H1 (cell line): ENCODE measurements at regions not wholly inside any gene's neighbourhood (a gene's known extent, or its start where the extent isn't known, plus 50 kb on each side); places are given as distances from the start of the nearest gene placed in this dataset.
"Not testable (repeated sequence)": the region's sequence is repeated elsewhere in the genome, so short reads cannot be mapped to it uniquely, and the experiment has no call there.

ENCODE experiments used
- CTCF ChIA-PET: fragments of 300-600 bp; sonication (Branson Sonifier 250); formaldehyde crosslinking; loops from one replicate; lab custom pipeline; 2021; ENCODE audit not compliant: partially characterized antibody; lab: Charles Lee
- POLR2A ChIA-PET: fragments of 300-600 bp; sonication (Branson Sonifier 250); formaldehyde crosslinking; loops from one replicate; lab custom pipeline; 2021; ENCODE audit warnings: inconsistent platforms; ENCODE audit not compliant: partially characterized antibody; lab: Charles Lee
- DNase-seq, 2 experiments: peaks; one replicate each; pipeline versions ENCODE4 v3.0.0 to v3.0.0-alpha.2; 2010 to 2022; ENCODE audit warnings: low spot score in 2 of 2, low read depth in 1 of 2, mixed read lengths in 1 of 2
- FAIRE-seq: peaks from 2 replicates; lab custom pipeline; 2011; peaks lifted over from hg19 to GRCh38; lab: Jason Lieb, UNC
- H2AFZ ChIP-seq: 2 replicates; pipeline ENCODE4 v1.8.1; 2012; ENCODE audit warnings: low read length, inconsistent platforms
- H2AK5ac ChIP-seq: 2 replicates; pipeline ENCODE4 v1.6.1; 2013; ENCODE audit warnings: low read depth, low read length
- H2BK120ac ChIP-seq: replicated peaks from 2 replicates; pipeline ENCODE3; 2013; ENCODE audit warnings: low read depth, low read length, inconsistent platforms
- H2BK12ac ChIP-seq: 2 replicates; pipeline ENCODE4 v1.6.1; 2013; ENCODE audit warnings: low read depth, low read length
- H2BK15ac ChIP-seq: 2 replicates; pipeline ENCODE4 v1.6.1; 2013; ENCODE audit warnings: low read length
- H2BK20ac ChIP-seq: 2 replicates; pipeline ENCODE4 v1.6.1; 2013; ENCODE audit warnings: low read length
- H2BK5ac ChIP-seq: 2 replicates; pipeline ENCODE4 v1.6.1; 2013; ENCODE audit warnings: low read depth, low read length
- H3K14ac ChIP-seq: 2 replicates; pipeline ENCODE4 v1.6.1; 2013; ENCODE audit warnings: inconsistent platforms; ENCODE audit not compliant: insufficient read length
- H3K18ac ChIP-seq: 2 replicates; pipeline ENCODE4 v1.6.1; 2013; ENCODE audit warnings: low read length; ENCODE audit errors: extremely low read depth
- H3K23ac ChIP-seq: 2 replicates; pipeline ENCODE4 v1.6.1; 2013; ENCODE audit warnings: inconsistent platforms; ENCODE audit not compliant: insufficient read length
- H3K23me2 ChIP-seq: 2 replicates; pipeline ENCODE4 v1.6.1; 2013; ENCODE audit warnings: low read depth, low read length
- H3K27ac ChIP-seq: 2 replicates; pipeline ENCODE4 v1.6.1; 2011; ENCODE audit warnings: low read depth, low read length, inconsistent platforms
- H3K27me3 ChIP-seq, 4 experiments: replicated peaks in 1 of 4; 1 replicate in 1 of 4; 2 replicates in 3 of 4; pipeline versions ENCODE4 v1.6.1 to v1.8.1; 2011 to 2013; ENCODE audit warnings: low read length in 3 of 4, mild to moderate bottlenecking in 3 of 4, inconsistent platforms in 2 of 4, mixed read lengths in 2 of 4, moderate library complexity in 1 of 4; ENCODE audit not compliant: control insufficient read depth in 3 of 4, insufficient read depth in 3 of 4; ENCODE audit errors: extremely low read depth in 1 of 4
- H3K36me3 ChIP-seq, 4 experiments: 2 replicates each; pipeline versions ENCODE4 v1.6.1 to v1.8.1; 2011 to 2013; ENCODE audit warnings: mild to moderate bottlenecking in 4 of 4, low read length in 3 of 4, moderate library complexity in 2 of 4, control low read depth in 1 of 4, inconsistent platforms in 1 of 4; ENCODE audit not compliant: insufficient read depth in 4 of 4, control insufficient read depth in 2 of 4
- H3K4ac ChIP-seq: replicated peaks from 2 replicates; pipeline ENCODE3; 2013; ENCODE audit warnings: low read length, low read depth, mixed read lengths, inconsistent platforms; ENCODE audit not compliant: insufficient read length
- H3K4me1 ChIP-seq, 4 experiments: replicated peaks in 1 of 4; 1 replicate in 1 of 4; 2 replicates in 3 of 4; pipeline versions ENCODE4 v1.6.1 to v1.8.1; 2011 to 2013; ENCODE audit warnings: low read length in 3 of 4, inconsistent platforms in 2 of 4, mixed read lengths in 1 of 4; ENCODE audit not compliant: insufficient read depth in 4 of 4, control insufficient read depth in 3 of 4
- H3K4me2 ChIP-seq, 2 experiments: 2 replicates each; pipeline versions ENCODE4 v1.6.1 to v1.8.1; 2011 to 2013; ENCODE audit warnings: low read depth in 2 of 2, low read length in 2 of 2, control low read depth in 1 of 2, inconsistent platforms in 1 of 2, mild to moderate bottlenecking in 1 of 2; ENCODE audit not compliant: insufficient read depth in 1 of 2
- H3K4me3 ChIP-seq, 4 experiments: fragments of 200-600, 300-600 bp in 1 of 4; sonication (generic), shearing (Covaris generic), sonication (Bioruptor Twin) in 1 of 4; 2 replicates each; pipeline versions ENCODE4 v1.5.1 to v1.8.1; 2011 to 2016; ENCODE audit warnings: low read length in 4 of 4, low read depth in 3 of 4, control low read depth in 2 of 4, inconsistent platforms in 2 of 4, mild to moderate bottlenecking in 2 of 4, mixed read lengths in 1 of 4, moderate library complexity in 1 of 4; ENCODE audit not compliant: insufficient read depth in 2 of 4; ENCODE audit errors: extremely low read depth in 1 of 4
- H3K56ac ChIP-seq: replicated peaks from 2 replicates; pipeline ENCODE3; 2013; ENCODE audit warnings: low read depth, mild to moderate bottlenecking, mixed read lengths, low read length, inconsistent platforms; ENCODE audit not compliant: insufficient read length
- H3K79me1 ChIP-seq: 2 replicates; pipeline ENCODE4 v1.6.1; 2013; ENCODE audit warnings: low read depth, low read length, control low read depth
- H3K79me2 ChIP-seq, 2 experiments: 2 replicates each; pipeline versions ENCODE4 v1.6.1 to v1.8.1; 2012 to 2013; ENCODE audit warnings: low read length in 2 of 2, mild to moderate bottlenecking in 2 of 2, inconsistent platforms in 1 of 2; ENCODE audit not compliant: insufficient read depth in 2 of 2, control insufficient read depth in 1 of 2
- H3K9ac ChIP-seq, 4 experiments: replicated peaks in 1 of 4; 1 replicate in 1 of 4; 2 replicates in 3 of 4; pipeline versions ENCODE4 v1.6.1 to v1.8.1; 2011 to 2013; ENCODE audit warnings: low read depth in 3 of 4, low read length in 3 of 4, control low read depth in 2 of 4, mild to moderate bottlenecking in 2 of 4, moderate library complexity in 2 of 4, inconsistent platforms in 1 of 4; ENCODE audit errors: extremely low read depth in 1 of 4
- H3K9me3 ChIP-seq, 2 experiments: 2 replicates each; pipeline versions ENCODE4 v1.6.1 to v1.8.1; 2012 to 2013; ENCODE audit warnings: mild to moderate bottlenecking in 2 of 2, moderate library complexity in 2 of 2, control low read depth in 1 of 2, inconsistent platforms in 1 of 2, low read depth in 1 of 2, low read length in 1 of 2, mixed read lengths in 1 of 2; ENCODE audit not compliant: insufficient read depth in 2 of 2
- H4K20me1 ChIP-seq, 2 experiments: replicated peaks in 1 of 2; 2 replicates each; pipeline versions ENCODE3 to v1.8.1; 2011 to 2013; ENCODE audit warnings: inconsistent platforms in 2 of 2, low read length in 2 of 2, mild to moderate bottlenecking in 1 of 2; ENCODE audit not compliant: insufficient read depth in 2 of 2, control insufficient read depth in 1 of 2
- H4K5ac ChIP-seq: 2 replicates; pipeline ENCODE4 v1.6.1; 2013; ENCODE audit warnings: low read length, low read depth, mixed read lengths, inconsistent platforms; ENCODE audit not compliant: insufficient read length
- H4K8ac ChIP-seq: 2 replicates; pipeline ENCODE4 v1.8.0; 2013; ENCODE audit warnings: mild to moderate bottlenecking, moderate library complexity, low read length, inconsistent platforms; ENCODE audit not compliant: insufficient read depth; ENCODE audit errors: extremely low read depth
- H4K91ac ChIP-seq: replicated peaks from 2 replicates; pipeline ENCODE3; 2013; ENCODE audit warnings: low read length, mixed read lengths, inconsistent platforms; ENCODE audit not compliant: insufficient read length
- WGBS, 2 experiments: shearing (Covaris generic) in 1 of 2; methylation state at CpG; one replicate each; pipeline versions ENCODE4 v1.1.6 to v1.1.7; 2013 to 2015; ENCODE audit warnings: low lambda C conversion rate in 2 of 2, mixed read lengths in 2 of 2, inconsistent platforms in 1 of 2, low coverage in 1 of 2, missing lambda C conversion rate in 1 of 2; ENCODE audit not compliant: insufficient replicate concordance in 2 of 2, insufficient coverage in 1 of 2, insufficient read length in 1 of 2; ENCODE audit errors: extremely low coverage in 1 of 2, missing lambda C conversion rate in 1 of 2; 5-methylcytosine and 5-hydroxymethylcytosine counted together

GRCh38 chr21:8229366-8230150, 2291.8 kb upstream of the TPTE start:
- CTCF ChIA-PET, H4K5ac ChIP-seq, H3K9ac ChIP-seq, DNase-seq, H3K23me2 ChIP-seq, H3K4me2 ChIP-seq, POLR2A ChIA-PET, H3K56ac ChIP-seq, H3K14ac ChIP-seq, H3K27me3 ChIP-seq, H4K20me1 ChIP-seq, H2BK20ac ChIP-seq, H3K18ac ChIP-seq, H3K9me3 ChIP-seq, H2AFZ ChIP-seq, H3K4me1 ChIP-seq, H4K91ac ChIP-seq, H2BK15ac ChIP-seq, H2BK120ac ChIP-seq, H3K36me3 ChIP-seq, FAIRE-seq, H3K79me2 ChIP-seq, H2BK12ac ChIP-seq, H4K8ac ChIP-seq, H2BK5ac ChIP-seq, H3K4me3 ChIP-seq, H3K4ac ChIP-seq, H3K27ac ChIP-seq, H2AK5ac ChIP-seq, H3K23ac ChIP-seq, H3K79me1 ChIP-seq: not testable (repeated sequence)
- WGBS, 2 experiments, result no CpG with 5 or more reads among the region's 5 CpGs

GRCh38 chr21:8231252-8231651, 2290.1 kb upstream of the TPTE start:
- H3K4me2 ChIP-seq, H2BK12ac ChIP-seq, H3K23me2 ChIP-seq, H3K27ac ChIP-seq, H2BK5ac ChIP-seq, H2AK5ac ChIP-seq, FAIRE-seq, H4K8ac ChIP-seq, H4K91ac ChIP-seq, H3K18ac ChIP-seq, H3K27me3 ChIP-seq, H4K20me1 ChIP-seq, H2BK20ac ChIP-seq, DNase-seq, H2BK120ac ChIP-seq, H2BK15ac ChIP-seq, H3K9me3 ChIP-seq, H3K56ac ChIP-seq, H3K4me3 ChIP-seq, H3K79me2 ChIP-seq, H3K4me1 ChIP-seq, CTCF ChIA-PET, H3K9ac ChIP-seq, H4K5ac ChIP-seq, H2AFZ ChIP-seq, H3K23ac ChIP-seq, H3K79me1 ChIP-seq, H3K14ac ChIP-seq, H3K4ac ChIP-seq, H3K36me3 ChIP-seq, POLR2A ChIA-PET: not testable (repeated sequence)
- WGBS, 2 experiments, result no CpG with 5 or more reads among the region's 12 CpGs
